OCI-LY7 (cell line): ENCODE measurements at regions not wholly inside any gene's neighbourhood (a gene's known extent, or its start where the extent isn't known, plus 50 kb on each side); places are given as distances from the start of the nearest gene placed in this dataset.

Source experiments
- EZH2phosphoT487 ChIP-seq: fragments of 200-600 bp; sonication (generic); IDR thresholded peaks from 2 replicates; pipeline ENCODE4 v1.6.1; 2018; ENCODE audit warnings: low read depth, borderline replicate concordance, mild to moderate bottlenecking, mixed run types, antibody characterized with exemption, low read length, moderate library complexity, mixed read lengths
- TF ChIP-seq, protein P1 (sequence below): fragments of 200-600 bp; sonication (generic); conservative IDR thresholded peaks from 2 replicates; pipeline ENCODE4 v1.5.1; 2014; ENCODE audit warnings: mild to moderate bottlenecking, antibody characterized with exemption, low read length, moderate library complexity, mixed read lengths

DNA sequence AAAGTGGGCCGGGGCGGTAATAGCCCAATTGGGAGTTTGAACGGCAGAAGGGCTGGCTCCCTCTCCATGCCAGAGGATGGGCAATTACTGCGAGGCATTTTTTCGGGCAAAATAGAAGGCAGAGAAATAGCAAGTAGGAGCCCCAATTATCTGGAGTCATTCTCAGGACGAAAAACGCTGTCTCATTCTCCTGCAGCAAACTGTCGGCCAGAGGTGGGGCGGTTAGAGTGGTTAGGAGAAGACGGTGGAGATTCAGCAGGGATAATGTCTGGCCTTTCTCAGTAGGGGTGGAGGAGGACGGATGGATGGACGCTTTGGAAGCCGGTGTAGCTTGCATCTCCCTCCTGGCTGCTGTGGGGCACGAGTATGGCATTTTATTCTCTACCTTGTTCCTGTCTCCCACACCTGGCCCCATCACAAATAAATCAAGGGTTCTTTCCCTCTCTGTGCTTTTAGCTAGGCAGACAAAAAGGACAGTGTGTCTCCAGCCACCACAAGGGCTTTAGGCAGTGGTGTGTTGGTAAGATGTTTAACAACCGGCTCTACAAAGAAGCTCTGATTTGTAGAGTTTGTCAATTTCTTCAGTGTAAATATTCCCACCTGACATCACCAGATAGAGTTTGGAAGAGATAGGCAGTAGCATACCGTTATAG is 140.5 kb upstream of the LHX5 start:
- TF ChIP-seq, protein P1, sequence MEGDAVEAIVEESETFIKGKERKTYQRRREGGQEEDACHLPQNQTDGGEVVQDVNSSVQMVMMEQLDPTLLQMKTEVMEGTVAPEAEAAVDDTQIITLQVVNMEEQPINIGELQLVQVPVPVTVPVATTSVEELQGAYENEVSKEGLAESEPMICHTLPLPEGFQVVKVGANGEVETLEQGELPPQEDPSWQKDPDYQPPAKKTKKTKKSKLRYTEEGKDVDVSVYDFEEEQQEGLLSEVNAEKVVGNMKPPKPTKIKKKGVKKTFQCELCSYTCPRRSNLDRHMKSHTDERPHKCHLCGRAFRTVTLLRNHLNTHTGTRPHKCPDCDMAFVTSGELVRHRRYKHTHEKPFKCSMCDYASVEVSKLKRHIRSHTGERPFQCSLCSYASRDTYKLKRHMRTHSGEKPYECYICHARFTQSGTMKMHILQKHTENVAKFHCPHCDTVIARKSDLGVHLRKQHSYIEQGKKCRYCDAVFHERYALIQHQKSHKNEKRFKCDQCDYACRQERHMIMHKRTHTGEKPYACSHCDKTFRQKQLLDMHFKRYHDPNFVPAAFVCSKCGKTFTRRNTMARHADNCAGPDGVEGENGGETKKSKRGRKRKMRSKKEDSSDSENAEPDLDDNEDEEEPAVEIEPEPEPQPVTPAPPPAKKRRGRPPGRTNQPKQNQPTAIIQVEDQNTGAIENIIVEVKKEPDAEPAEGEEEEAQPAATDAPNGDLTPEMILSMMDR: no peak
- TF ChIP-seq EZH2phosphoT487: no peak
